WI38 (cell line): ENCODE measurements at regions not wholly inside any gene's neighbourhood (a gene's known extent, or its start where the extent isn't known, plus 50 kb on each side); places are given as distances from the start of the nearest gene placed in this dataset.

Source experiments
- H3K4me3 ChIP-seq: 2 replicates; pipeline ENCODE4 v1.5.1; 2011; ENCODE audit warnings: low read depth, mild to moderate bottlenecking, control low read depth, low read length
- TF ChIP-seq, protein P1 (sequence below): IDR thresholded peaks from 2 replicates; pipeline ENCODE4 v1.5.1; 2012; ENCODE audit warnings: low read depth, mild to moderate bottlenecking, control low read depth, low read length

DNA sequence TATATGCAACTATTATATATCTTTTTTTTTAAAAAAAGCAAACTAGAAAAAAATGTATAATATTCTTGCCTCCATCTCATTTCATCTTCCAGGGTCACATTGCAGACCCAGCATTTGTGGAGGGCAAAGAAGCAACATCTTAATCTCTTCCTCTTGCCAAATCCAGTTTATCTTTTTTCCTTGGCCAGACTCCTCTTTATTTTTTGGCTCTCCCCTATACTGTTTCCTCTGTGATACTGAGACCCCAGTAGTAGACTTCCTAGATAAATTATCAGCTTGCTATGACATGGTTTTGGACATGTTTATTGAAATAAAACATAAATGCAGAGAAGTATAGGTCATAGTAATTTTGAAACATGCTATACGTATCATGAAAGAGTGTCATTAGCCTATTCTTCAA lies 303.8 kb upstream of the DDHD1 start:
- TF ChIP-seq, protein P1, sequence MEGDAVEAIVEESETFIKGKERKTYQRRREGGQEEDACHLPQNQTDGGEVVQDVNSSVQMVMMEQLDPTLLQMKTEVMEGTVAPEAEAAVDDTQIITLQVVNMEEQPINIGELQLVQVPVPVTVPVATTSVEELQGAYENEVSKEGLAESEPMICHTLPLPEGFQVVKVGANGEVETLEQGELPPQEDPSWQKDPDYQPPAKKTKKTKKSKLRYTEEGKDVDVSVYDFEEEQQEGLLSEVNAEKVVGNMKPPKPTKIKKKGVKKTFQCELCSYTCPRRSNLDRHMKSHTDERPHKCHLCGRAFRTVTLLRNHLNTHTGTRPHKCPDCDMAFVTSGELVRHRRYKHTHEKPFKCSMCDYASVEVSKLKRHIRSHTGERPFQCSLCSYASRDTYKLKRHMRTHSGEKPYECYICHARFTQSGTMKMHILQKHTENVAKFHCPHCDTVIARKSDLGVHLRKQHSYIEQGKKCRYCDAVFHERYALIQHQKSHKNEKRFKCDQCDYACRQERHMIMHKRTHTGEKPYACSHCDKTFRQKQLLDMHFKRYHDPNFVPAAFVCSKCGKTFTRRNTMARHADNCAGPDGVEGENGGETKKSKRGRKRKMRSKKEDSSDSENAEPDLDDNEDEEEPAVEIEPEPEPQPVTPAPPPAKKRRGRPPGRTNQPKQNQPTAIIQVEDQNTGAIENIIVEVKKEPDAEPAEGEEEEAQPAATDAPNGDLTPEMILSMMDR = no peak

DNA sequence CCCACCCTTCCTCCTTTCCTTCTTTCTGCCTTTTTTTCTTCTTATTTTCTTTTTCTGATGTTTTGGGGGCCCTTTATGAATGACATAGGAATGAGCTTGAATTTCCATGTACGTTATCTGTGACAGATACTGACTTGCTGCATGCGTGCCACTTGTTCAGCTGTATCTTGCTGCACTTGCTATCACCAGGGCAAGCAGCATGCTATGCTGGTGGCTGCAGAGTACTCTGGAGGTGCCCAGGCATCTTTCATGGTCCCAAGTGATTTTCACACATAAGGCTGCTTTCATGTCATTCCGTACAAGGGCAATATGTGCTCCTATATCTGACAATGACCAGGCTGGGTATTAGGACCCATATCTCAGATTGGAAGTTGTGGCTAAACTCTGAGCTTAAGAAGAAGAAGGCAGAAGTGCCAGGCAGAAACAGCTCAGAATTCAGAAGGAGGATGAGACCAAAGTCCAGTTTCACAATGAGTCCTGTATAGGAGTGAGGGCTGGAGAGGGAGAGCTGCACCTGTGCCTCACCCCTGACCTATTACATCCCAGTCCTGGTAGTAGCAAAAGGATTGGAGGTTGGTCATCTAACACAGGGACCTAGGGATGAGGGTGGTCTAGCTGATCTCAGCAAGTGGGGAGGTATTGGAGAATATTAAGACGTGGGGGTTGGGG lies 299.0 kb upstream of the DDHD1 start:
- H3K4me3 ChIP-seq = no peak overlapping the region
- TF ChIP-seq, protein P1 = no peak

More for the DNA sequence above, 303.8 kb upstream of the DDHD1 start:
- no peak overlapping the region for H3K4me3 ChIP-seq

DNA sequence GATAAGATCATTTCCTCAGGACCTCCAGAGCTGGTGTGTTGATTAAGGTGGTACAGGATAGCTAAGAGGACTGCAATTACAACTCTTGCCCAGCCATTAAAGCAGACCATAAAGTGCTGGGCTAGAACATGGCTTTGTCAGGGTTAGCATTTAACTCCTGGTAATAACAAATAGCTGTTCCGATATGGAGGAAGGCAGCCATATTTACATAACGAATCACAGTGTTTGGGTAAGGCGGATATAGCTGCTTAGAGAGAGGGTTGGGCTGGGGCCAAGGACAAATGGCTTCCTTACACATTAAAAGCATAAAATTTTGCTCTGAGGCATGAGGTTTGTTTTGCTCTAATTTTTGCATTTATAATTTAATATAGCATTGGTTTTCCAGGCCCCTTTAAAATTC lies 297.7 kb upstream of the DDHD1 start:
- TF ChIP-seq, protein P1 = no peak
- H3K4me3 ChIP-seq = no peak overlapping the region

DNA sequence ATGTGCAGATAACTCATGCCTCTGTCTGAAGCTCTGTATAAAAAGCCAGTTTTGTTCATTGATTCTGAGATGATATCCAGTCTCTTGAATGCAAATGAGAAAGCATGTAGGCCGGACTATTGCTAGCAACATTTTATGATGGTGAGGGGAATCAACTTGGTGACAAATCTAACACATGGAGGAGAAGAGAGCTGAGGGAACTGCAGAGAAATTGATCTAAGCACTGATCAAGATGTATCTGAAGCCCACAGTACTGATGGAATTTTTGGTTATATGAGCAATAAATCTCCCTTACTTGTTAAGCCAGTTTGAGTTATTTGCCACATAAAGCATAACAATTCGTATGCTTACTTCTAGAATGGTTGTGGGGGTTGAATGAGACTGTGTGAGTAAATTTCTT lies 295.6 kb upstream of the DDHD1 start:
- no peak overlapping the region for H3K4me3 ChIP-seq
- TF ChIP-seq, protein P1 = no peak

- TF ChIP-seq, protein P1 = no peak
- H3K4me3 ChIP-seq = no peak overlapping the region
Measured at GRCh38 chr14:53444677-53445312, 291.7 kb upstream of the DDHD1 start.

DNA sequence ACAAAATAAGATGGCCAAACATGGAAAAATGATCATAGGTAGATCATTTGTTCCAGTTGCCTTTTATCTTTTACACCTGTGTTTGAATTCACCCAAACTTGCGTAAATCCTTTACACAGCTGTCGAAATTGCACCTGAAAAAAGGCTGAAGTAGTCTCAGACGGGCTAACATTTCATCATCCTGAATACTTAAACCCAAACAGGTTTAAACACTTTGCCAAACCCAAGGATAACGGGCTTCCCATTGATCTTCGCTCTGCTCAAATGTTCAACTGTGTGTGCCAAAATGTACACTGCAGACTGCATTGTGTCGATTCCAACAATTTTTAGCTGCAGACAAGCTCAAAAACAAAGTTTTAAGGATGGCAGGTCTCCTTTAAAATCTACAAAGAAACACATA lies 288.7 kb upstream of the DDHD1 start:
- TF ChIP-seq, protein P1 = no peak
- H3K4me3 ChIP-seq = no peak overlapping the region

DNA sequence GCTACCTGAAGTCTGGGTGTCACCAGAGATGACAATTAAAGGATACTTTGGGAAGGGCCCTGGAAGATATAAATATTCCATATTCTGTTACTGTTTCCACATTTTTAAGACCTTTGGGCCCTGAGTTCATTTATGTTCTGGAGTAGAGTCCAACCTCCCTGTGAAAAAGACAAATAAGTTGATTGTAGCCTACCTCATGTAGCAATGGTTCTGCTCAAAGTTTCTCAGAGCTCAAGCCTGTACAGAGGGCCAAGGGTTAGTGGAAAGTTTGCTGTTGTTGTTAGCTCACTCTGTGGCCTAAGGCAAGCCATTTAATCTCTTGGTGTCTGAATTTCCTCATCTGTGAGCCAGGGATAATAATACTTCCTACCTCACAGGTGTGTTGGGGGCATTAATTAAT lies 284.7 kb upstream of the DDHD1 start:
- TF ChIP-seq, protein P1 = no peak
- no peak overlapping the region for H3K4me3 ChIP-seq
